Activated CD8-positive, alpha-beta memory T cell treated with anti-CD3 and anti-CD28 coated beads for 4 hours (primary cell): ENCODE measurements at regions not wholly inside any gene's neighbourhood (a gene's known extent, or its start where the extent isn't known, plus 50 kb on each side); places are given as distances from the start of the nearest gene placed in this dataset.

Source experiments
- DNase-seq, 2 donors: peaks; one replicate each; pipeline ENCODE4 v3.0.0-alpha.2; 2020; ENCODE audit warnings: low read depth in 2 of 2

DNA sequence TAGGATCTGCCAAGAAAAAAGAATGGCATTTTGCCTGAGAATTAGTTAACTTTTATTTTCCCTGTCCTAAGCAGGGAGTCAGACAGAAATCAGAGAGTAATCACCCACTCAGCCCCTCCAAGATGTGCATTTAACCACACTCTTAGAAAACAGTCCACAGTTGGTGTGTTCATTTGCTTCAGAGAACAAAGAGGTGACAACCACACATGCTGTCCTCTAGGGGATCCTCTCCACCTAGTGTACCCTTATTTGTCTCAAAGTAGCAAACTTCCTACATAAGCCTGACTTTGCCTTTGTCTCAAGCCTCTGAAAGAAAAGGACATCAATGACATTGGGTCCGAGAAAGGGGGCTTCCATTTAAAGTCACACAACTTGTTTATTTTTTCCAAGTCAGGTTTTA, 107.0 kb upstream of the RFC3 start:
- DNase-seq = no peak

DNA sequence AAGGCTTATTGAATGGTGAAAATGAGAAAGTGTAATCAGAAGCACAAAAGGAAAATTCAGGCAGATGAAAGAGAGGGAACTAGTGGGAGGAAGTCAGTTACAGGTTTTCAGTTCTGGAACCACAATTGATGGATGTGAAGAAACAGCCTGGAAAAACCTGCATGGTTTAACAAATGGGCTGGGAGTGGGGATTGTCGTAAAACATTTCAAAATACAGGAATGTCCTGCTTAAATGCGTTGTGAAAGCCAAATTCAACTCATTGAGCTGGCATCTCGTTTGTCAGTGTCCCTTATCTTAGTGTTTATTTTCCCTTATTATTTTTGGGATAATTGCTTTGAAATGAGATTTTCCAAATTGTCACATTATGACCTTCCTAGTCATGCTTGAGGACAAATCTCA, 106.5 kb upstream of the RFC3 start:
- DNase-seq = no peak

DNA sequence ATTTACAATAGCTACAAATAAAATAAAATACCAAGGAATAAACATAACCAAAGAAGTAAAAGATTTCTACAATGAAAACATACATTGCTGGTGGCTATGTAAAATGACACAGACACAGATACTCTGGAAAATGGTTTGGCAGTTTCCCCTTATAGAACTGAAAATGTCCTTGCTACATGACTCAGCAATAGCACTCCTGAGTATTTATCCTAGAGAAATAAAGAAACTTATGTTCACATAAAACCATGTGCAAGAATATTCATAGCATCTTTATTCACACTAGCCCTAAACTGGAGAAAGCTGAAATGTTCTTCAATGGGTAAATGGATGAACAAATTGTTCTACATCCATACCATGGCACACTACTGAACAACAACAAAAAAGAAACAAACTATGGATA, 100.2 kb upstream of the RFC3 start:
- DNase-seq = no peak

DNA sequence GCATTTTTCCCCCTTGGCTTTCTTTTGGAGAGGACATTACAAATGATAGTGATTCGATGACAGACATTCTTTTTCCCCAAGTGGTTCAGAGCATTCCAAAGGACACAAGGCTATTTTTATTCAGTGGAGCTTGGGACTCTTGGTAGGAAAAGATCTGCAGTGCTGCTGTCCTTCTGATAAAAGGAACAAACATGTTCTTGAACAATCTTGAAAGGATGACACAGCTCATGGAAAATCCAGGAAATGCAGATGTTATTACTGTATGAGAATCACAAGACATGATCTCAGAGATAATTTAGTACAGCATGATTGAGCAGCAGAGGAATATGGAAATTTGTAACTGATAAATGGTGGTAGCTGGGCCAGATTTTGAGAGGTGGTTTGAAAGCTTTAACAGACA, 96.2 kb upstream of the RFC3 start:
- no peak for DNase-seq

DNA sequence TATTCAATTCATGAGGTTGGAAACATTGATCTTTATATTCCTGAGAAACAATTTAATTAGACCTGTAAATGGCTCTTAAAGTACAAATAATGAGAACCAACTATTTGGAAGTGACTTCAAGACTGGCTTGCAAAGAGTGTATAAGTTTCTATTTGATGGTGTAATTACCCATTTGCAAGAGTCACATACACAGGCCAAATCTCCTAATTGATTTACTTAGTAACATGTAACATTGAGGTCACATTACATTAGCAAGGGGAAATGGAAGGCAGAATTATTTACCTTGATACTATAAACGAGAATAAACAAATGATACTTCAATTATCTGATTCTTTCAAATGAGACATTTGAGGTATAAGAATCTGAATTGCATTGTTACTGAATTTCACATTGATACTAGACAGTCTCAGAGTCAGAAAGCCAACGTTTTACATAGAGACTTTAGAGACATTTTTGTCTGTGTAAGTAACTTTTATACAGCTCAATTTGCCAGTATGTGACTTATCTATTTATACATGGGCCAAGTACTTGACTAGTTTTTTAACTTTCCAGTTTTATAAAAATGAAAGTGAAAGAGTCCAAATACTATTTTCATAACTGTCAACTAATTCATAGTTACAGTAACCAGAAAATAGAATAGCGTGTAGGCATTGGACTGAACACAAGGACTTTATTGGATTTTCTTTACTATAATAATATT, 95.6 kb upstream of the RFC3 start:
- DNase-seq = no peak

DNA sequence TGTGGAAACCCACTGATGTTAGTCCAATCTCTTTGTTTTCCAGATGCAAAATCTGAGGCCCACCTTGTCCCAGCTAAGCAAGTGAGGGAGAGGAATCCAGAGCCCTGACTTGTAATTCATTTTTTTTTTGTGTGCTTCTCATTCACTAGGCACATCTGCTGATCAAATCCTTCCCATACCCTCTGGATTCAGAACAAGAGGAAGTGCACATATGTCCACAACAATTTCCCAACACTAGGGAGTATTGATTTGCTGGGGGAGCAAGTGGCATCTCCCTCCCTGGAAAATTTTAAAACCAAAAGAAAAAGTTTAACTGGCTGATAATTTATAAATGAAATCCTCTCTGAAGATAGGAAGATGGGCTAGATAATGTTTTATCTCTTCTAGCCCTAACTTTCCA, 94.6 kb upstream of the RFC3 start:
- DNase-seq = no peak

DNA sequence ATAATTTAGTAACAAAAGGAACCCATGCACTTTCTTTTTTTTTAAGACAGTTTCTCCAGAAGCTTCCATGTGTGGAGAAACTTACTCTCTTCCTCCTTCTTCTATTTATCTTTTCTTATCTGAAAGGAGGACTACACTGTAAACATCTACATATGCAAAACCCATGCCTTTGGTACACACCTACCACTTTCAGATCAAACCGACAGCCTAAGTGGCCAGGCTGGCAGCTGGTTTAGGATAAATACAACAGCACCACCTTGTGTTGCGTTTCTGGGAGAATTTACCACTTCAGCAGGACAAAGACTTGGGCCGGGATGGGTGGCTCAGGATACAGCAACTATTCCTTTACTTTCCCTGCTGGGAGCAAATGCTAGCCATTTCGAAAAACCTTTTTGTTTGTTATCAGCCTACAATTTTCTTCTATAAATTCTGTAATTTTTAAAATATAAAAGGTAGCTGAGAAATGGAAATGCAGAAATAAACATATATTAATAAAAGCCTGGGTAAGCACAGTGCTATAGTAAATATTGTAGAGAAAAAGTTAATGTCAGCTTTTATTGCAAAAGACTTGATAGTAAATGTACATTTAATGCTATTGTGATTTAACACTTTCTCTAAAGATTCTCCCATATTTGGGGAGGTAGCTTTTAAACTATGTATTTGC, 94.0 kb upstream of the RFC3 start:
- peak; percentile 15 to 31 for DNase-seq

DNA sequence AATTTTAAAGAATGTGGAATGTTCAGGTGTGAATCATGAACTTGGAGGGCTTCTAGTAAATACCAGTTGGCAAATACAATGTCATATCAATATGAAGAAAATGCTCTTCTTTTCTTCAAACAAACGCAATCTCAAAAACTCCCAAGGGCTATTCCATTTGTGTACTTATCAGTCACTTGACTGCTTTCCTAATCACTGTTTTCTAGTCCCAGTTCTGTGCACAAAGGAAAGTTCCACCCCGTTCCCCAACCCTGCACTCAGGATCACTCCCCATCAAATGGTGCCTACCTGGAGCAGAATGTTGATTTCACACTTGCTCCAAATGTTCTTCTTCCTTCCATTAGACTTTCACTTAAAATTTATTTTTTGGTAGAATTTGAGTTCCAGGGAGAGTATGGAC, 92.6 kb upstream of the RFC3 start:
- no peak for DNase-seq

DNA sequence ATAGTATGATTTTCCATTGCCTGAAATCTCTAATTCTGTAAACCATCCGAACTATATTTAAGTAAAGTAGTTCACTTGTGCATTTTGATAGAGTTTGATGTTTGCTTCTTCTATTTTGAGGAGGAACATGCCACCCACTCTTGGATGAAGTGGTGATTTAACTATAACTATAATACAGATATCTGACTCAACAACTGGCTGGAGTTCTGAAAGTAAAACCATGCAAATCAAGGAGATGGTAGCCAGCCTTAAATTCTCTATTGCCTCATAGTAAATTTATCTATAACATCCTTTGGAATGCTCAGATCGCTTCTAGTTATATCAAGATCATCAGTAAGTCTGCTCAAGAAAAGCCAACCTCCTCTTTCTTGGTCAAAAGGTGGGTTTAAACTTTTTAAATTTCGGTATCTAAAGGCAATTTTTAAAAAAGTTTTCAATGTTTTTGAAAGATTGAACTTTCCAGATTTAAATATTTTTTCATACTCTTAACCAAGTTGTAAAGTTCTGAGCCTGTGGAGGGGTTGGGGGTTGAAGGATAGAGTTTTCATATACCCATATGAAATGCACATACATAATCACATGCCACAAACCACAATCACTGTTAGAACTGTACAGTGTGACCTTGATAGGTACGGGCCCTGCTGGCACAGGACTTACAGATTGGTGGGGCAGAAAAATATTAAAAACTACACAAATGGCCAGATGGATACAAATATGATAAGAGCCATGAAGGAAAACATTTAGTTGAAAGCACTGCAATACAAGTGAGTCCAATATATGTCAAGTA, 90.5 kb upstream of the RFC3 start:
- DNase-seq = no peak

DNA sequence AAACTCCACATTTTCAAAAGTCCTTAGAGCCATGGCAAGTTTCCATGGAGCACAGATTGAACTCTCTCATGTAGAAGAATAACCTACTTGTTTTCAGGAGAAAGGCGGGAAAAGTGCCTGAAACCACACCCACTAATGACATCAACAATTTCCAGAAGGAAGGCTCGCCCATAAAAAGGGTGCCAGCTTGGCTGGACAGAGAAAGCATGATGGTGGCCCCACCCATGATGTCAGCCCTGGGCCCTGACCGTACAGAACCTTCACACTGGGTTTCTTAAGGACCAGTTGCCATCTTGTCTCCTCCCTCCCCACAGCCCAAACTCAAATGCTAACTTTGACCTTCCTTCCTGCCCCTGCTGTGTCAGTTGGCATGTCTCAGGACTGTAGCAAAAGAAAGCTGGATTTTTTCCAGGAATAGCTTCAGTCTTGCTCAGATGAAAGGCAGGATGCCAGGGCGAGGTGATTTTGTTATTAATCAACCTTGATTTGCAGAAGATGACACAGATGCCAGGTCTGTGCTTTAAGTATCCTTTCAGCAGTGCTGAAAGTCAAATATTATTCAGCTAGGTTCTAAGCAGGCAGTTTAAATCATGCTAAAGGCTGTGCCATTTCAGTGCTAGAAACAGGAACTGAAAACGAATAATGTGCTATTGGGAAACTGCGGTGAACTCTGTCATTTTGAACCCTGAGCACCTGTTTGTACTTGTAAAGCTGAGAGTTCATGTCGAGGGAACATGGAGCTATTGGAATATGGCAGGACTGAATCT, 89.5 kb upstream of the RFC3 start:
- no peak for DNase-seq

DNA sequence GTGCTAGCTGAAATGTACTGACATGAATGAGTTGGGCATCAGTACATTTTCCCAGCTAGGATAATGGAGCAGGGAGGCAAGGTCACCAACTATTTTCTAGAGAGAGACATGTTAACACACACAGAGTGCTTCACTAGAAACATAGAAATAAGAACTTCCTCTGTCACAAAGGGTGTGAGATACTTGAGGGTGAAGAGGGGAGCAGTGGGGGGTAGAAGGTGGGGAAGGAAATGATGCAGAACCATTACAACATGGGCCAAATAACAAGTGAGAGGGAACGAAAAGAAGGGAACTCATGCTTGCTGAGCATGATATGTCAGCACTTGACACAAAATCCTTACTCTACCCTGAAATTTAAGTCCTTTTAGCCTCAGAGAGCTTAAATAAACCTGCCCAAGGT, 87.8 kb upstream of the RFC3 start:
- no peak for DNase-seq

DNA sequence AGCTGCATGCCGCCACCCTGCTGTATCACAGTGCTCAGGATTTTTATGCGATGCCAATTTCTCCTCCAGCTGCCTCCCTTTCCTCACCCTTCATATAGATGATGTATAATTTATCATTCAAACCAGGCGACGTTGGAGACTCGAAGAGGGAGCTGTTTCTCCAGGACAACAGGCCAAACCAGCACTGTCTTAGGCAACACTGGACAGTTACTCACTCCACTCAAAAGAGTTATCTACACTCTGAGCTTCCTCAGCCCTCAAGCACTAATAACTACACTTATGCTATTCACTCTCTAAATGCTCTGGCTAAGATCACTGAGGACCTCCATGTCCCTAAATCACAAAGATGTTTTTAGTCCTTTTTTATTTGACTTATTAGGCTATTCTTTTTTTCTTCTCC, 87.3 kb upstream of the RFC3 start:
- DNase-seq = no peak

DNA sequence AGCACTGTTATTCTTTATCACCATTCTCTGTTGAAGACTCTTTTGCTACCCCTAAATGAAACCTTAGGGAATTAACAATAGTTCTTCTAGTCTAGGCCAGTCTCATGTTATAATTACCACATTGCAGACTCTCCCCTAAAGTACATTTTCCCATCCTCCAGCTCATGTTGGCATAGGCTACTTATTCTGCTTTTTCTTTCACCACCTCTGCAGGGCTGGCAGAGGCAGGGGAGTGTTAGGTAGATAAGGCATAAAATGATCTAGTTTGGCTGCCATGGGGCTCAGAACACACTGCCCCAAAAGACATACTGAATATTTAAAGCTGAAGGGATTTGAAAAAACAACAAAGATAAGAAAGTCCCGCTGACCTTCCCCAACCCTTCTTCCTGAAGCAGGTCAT, 82.7 kb upstream of the RFC3 start:
- no peak for DNase-seq

DNA sequence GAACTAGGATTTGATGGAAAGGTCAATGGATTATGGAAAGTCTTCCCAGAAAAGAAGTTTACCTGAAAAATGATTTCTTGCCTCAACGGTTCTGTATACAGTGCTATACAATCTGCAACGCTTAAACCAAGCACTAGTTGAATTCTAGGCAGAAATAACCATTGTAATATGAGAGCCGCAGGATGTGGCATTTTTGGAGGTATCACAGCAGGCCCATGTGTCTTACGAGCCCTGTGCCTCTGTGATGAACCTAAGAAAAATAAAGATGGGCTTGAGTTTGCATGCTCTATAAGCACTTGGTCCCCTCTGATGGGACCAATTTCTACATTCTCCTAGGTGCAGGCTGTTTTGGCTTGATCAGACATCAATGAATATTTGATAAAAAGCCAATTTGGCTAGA, 78.7 kb upstream of the RFC3 start:
- no peak for DNase-seq

DNA sequence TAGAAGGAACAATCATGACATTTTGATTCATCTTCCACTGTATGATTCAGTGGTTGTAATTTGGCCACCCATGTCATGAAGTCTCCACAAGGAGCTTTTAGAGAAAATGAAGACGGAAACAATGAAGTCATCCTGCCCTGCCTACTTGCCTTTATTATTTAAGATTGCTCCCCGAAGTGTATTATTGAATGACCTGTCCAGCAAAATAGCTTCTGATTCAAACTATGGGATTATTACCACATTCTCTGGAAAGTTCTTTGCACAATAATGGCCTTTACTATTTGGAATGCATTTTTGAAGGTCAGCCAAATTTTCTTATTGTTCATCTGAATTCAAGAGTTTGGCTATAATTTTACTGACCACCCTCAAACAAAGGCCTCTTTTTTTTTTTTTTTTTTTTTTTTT, 77.8 kb upstream of the RFC3 start:
- no peak for DNase-seq

DNA sequence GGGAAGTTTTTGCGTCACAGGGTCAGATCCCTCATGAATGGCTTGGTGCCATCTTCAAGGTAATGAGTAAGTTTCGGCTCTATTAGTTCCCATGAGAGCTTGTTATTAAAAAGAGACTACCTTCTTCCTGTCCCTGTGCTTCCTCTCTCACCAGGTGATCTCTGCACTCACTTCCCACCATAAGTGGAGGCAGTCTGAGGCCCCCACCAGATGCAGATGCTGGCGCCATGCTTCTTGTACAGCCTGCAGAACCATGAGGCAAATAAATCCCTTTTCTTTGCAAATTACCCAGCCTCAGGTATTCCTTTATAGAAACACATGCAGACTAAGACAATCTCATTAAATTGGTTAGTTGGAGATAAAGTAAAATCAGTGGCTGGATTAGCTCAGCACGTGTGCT, 75.6 kb upstream of the RFC3 start:
- DNase-seq = no peak

DNA sequence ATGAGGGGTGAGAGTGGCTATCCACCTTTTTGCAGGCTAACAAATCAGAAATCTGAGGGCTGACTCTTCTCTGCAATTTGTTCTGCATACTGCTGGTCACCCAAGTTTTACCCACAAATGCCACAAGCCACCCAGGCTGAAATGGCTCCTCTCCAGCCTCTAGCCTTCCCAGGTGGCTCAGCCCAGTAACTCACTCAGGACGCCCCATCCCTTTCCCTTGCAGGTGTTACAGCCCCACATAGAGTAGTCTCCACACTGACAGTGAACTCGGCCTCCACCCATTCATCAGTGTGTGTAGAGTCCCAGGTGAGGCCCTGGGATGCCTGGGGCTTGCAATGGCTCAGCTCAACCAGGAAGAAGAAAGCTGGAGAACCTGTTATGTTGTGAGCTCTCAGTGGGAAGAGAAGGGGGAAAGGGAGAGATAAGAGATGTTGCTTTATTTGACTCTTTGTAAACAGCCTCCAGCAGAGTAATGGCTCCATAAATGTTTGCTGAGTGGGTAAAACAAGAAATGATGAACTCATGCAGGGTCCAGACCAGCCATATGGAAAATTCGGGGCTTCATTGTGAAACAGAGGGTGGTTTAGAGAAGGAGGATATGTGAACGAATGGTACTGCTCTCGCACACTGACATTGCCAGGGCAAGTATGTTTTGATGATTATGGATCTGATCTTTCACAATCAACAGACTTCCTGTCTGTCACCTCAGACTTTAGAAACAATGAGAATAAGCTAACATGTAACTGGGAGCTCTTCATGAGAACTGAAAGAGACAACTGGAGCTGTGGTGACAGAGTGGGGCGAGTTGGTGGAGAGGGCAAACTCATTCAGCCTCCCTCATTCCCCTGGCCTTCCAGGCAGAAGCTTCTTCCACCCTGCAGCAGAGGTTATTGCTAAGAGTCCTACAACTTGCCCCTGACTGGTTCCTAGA, 74.2 kb upstream of the RFC3 start:
- DNase-seq = no peak

DNA sequence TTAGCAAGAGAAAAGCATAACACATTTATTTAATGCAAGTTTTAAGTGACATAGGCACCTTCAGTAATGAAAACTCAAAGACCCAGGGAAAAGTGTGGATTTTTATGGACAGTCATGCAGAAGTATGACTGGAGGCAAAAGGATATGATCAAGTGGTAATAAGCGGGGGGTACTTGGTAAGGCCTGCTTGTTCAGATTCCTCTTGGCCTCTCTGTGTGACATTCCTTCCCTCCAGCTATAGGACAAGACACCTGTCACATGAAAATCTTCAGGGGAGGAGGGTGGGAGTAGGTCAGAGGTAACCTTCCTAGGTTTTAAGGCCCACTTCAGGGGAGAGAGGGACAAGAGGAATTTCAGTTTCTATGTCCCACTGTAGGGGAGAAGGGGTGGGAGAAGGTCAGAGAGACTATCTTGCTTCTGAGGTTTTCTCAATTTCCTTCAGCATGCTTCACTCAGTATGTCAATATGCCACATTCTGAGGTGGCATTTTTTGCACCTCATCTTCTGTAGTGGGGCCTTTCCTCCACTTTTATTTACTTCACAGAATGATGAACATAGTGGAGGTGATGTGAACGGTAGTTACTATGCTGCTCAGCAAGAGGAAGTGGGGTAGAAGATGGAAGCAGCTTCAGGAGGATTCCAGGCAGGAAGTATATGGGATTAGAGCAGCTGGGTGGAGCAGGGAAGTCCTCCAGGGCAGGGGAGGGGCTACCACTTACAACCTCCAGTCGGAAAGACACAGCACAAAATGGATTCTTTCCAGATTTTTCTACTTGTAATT, 73.2 kb upstream of the RFC3 start:
- DNase-seq = no peak

DNA sequence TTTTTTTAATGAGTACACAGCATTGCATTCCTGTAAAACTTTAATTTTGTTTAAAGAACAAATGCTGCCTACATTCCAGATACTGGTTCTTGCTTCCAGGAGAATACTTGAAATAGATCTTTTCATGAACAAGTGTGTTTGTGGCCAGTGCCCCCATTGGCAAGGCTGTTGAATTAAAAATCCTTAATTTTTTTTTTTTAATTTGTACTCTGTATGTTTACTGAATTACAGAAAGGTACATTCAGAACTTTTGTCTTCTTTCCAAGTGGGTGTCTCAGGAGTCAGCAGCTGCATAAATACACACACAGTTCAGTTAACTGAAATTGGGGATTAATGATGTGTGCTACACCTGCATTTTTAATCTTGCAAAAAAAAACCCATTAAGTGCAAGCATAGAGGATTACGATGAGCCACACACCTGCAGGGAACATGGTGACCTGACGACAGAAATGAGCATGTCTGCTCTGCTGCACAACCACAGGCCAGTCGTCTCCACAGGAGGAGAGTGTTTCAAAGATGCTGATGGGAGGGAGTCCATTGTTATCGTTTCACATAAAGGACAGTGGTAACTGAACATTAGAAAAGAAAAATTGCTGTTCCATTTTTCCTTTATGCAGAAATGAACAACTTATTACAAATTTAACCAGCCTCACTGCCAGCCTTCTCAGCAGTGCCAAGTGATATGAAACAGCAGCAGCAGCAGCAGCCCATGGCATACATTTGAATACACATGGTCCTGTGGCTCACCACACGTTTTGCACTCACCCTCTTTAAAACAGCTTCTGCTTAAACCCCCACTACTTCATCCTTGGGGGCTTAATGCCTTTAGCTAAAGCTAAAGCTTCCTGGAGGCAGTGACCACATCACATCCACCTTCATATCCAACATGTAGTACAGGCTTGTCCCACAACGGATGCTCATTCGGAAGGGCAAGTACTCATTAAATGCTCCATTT, 72.3 kb upstream of the RFC3 start:
- no peak for DNase-seq
